GM12873 (cell line): ENCODE measurements at regions not wholly inside any gene's neighbourhood (a gene's known extent, or its start where the extent isn't known, plus 50 kb on each side); places are given as distances from the start of the nearest gene placed in this dataset.

Experiments used
- CTCF ChIP-seq: IDR thresholded peaks from 2 replicates; pipeline ENCODE4 v1.5.1; 2012; ENCODE audit warnings: low read depth, mild to moderate bottlenecking, moderate library complexity, low read length, control low read depth; ENCODE audit not compliant: insufficient read depth; ENCODE audit errors: missing control alignments

- TF ChIP-seq CTCF: no peak
Measured at GRCh38 chr5:91457681-91458058, 74.6 kb upstream of the ARRDC3 start.

- TF ChIP-seq CTCF: no peak
Measured at GRCh38 chr5:91456928-91457680, 74.0 kb upstream of the ARRDC3 start.

- no peak for TF ChIP-seq CTCF
Measured at GRCh38 chr5:91449083-91449482, 66.0 kb upstream of the ARRDC3 start.

GRCh38 chr5:91443761-91444467, 60.8 kb upstream of the ARRDC3 start:
- no peak for TF ChIP-seq CTCF

GRCh38 chr5:91443023-91443422, 59.9 kb upstream of the ARRDC3 start:
- TF ChIP-seq CTCF: no peak

GRCh38 chr5:91441082-91441481, 58.0 kb upstream of the ARRDC3 start:
- no peak for TF ChIP-seq CTCF

GRCh38 chr5:91438871-91439270, 55.8 kb upstream of the ARRDC3 start:
- peak; percentile 22 for TF ChIP-seq CTCF
